SJCRH30 (cell line): ENCODE measurements at regions not wholly inside any gene's neighbourhood (a gene's known extent, or its start where the extent isn't known, plus 50 kb on each side); places are given as distances from the start of the nearest gene placed in this dataset.

ENCODE experiments used
- DNase-seq, 2 experiments: peaks; one replicate each; pipeline ENCODE4 v3.0.0-alpha.2; 2015 to 2020
- H3K27ac ChIP-seq: fragments of 250-450 bp; sonication (Bioruptor Pico); 2 replicates; pipeline ENCODE4 v1.5.1; 2020; ENCODE audit warnings: mild to moderate bottlenecking, moderate library complexity
- H3K27me3 ChIP-seq: fragments of 250-450 bp; sonication (Bioruptor Pico); 2 replicates; pipeline ENCODE4 v1.5.1; 2020; ENCODE audit warnings: mild to moderate bottlenecking, moderate library complexity
- H3K36me3 ChIP-seq: fragments of 250-450 bp; sonication (Bioruptor Pico); 2 replicates; pipeline ENCODE4 v1.5.1; 2020; ENCODE audit warnings: mild to moderate bottlenecking, moderate library complexity
- H3K4me1 ChIP-seq: fragments of 250-450 bp; sonication (Bioruptor Pico); 2 replicates; pipeline ENCODE4 v1.5.1; 2020; ENCODE audit warnings: mild to moderate bottlenecking, moderate library complexity
- H3K4me3 ChIP-seq: fragments of 250-450 bp; sonication (Bioruptor Pico); 2 replicates; pipeline ENCODE4 v1.5.1; 2020; ENCODE audit warnings: mild to moderate bottlenecking, moderate library complexity
- H3K9me3 ChIP-seq: fragments of 250-450 bp; sonication (Bioruptor Pico); replicated peaks from 2 replicates; pipeline ENCODE4 v1.5.1; 2020; ENCODE audit warnings: mild to moderate bottlenecking, moderate library complexity

- DNase-seq: no peak
- no peak overlapping the region for H3K27ac ChIP-seq
- peaks cover 48% of the 10 kb centered on the region for H3K4me1 ChIP-seq
- H3K4me3 ChIP-seq: no peak overlapping the region
- no peaks in the 10 kb centered on the region for H3K27me3 ChIP-seq
- no peaks in the 10 kb centered on the region for H3K36me3 ChIP-seq
- no peaks in the 10 kb centered on the region for H3K9me3 ChIP-seq
Measured at GRCh38 chr20:23253524-23253923, 97.1 kb upstream of the NXT1 start.

GRCh38 chr20:23251779-23252178 lies 98.8 kb upstream of the NXT1 start:
- H3K27me3 ChIP-seq: no peaks in the 10 kb centered on the region
- no peak for DNase-seq
- H3K27ac ChIP-seq: no peak overlapping the region
- H3K9me3 ChIP-seq: no peaks in the 10 kb centered on the region
- no peak overlapping the region for H3K4me3 ChIP-seq
- H3K36me3 ChIP-seq: no peaks in the 10 kb centered on the region
- peaks cover 36% of the 10 kb centered on the region for H3K4me1 ChIP-seq

GRCh38 chr20:23249541-23249940 lies 101.0 kb upstream of the NXT1 start:
- no peak overlapping the region for H3K4me3 ChIP-seq
- H3K27ac ChIP-seq: no peak overlapping the region
- no peak for DNase-seq
- H3K4me1 ChIP-seq: peaks cover 17% of the 10 kb centered on the region
- no peaks in the 10 kb centered on the region for H3K27me3 ChIP-seq
- no peaks in the 10 kb centered on the region for H3K9me3 ChIP-seq
- H3K36me3 ChIP-seq: no peaks in the 10 kb centered on the region

- Histone ChIP-seq H3K4me1 (peaks cover 20% of the 10 kb centered on the region), H3K36me3 (no peaks in the 10 kb centered on the region), H3K27ac (no peak overlapping the region), H3K9me3 (no peaks in the 10 kb centered on the region), H3K4me3 (no peak overlapping the region), H3K27me3 (no peaks in the 10 kb centered on the region)
- peak in 1 of 2 experiments; percentile 54 for DNase-seq
Measured at GRCh38 chr20:23248461-23248882, 102.1 kb upstream of the NXT1 start.

- H3K27me3 ChIP-seq: no peaks in the 10 kb centered on the region
- no peaks in the 10 kb centered on the region for H3K9me3 ChIP-seq
- H3K4me3 ChIP-seq: no peak overlapping the region
- peaks cover 27% of the 10 kb centered on the region for H3K4me1 ChIP-seq
- H3K27ac ChIP-seq: no peak overlapping the region
- DNase-seq: no peak
- no peaks in the 10 kb centered on the region for H3K36me3 ChIP-seq
Measured at GRCh38 chr20:23246717-23247664, 103.6 kb upstream of the NXT1 start.

GRCh38 chr20:23245553-23246181 lies 104.9 kb upstream of the NXT1 start:
- DNase-seq: peak in 1 of 2 experiments; percentile 41
- H3K27ac ChIP-seq: no peak overlapping the region
- H3K27me3 ChIP-seq: no peaks in the 10 kb centered on the region
- H3K9me3 ChIP-seq: no peaks in the 10 kb centered on the region
- no peak overlapping the region for H3K4me3 ChIP-seq
- no peaks in the 10 kb centered on the region for H3K36me3 ChIP-seq
- peaks cover 37% of the 10 kb centered on the region for H3K4me1 ChIP-seq

GRCh38 chr20:23244916-23245552 lies 105.6 kb upstream of the NXT1 start:
- DNase-seq: no peak
- Histone ChIP-seq H3K36me3 (no peaks in the 10 kb centered on the region), H3K4me3 (no peak overlapping the region), H3K4me1 (peaks cover 37% of the 10 kb centered on the region), H3K27me3 (no peaks in the 10 kb centered on the region), H3K27ac (no peak overlapping the region), H3K9me3 (no peaks in the 10 kb centered on the region)

GRCh38 chr20:23244156-23244915 lies 106.3 kb upstream of the NXT1 start:
- Histone ChIP-seq H3K4me1 (peaks cover 35% of the 10 kb centered on the region), H3K27me3 (no peaks in the 10 kb centered on the region), H3K36me3 (no peaks in the 10 kb centered on the region), H3K4me3 (no peak overlapping the region), H3K27ac (no peak overlapping the region), H3K9me3 (no peaks in the 10 kb centered on the region)
- DNase-seq: no peak

GRCh38 chr20:23243791-23244155 lies 106.8 kb upstream of the NXT1 start:
- Histone ChIP-seq H3K36me3 (no peaks in the 10 kb centered on the region), H3K4me3 (no peak overlapping the region), H3K27ac (no peak overlapping the region), H3K9me3 (no peaks in the 10 kb centered on the region), H3K27me3 (no peaks in the 10 kb centered on the region), H3K4me1 (peaks cover 29% of the 10 kb centered on the region)
- DNase-seq: no peak

- H3K36me3 ChIP-seq: no peaks in the 10 kb centered on the region
- H3K27me3 ChIP-seq: no peaks in the 10 kb centered on the region
- no peak overlapping the region for H3K4me3 ChIP-seq
- peak; percentile 77 to 89 for DNase-seq
- H3K9me3 ChIP-seq: no peaks in the 10 kb centered on the region
- peaks cover 24% of the 10 kb centered on the region for H3K4me1 ChIP-seq
- H3K27ac ChIP-seq: peak overlapping the region; percentile 87
Measured at GRCh38 chr20:23242556-23243180, 107.9 kb upstream of the NXT1 start.

GRCh38 chr20:23242104-23242503 lies 108.5 kb upstream of the NXT1 start:
- no peaks in the 10 kb centered on the region for H3K36me3 ChIP-seq
- H3K4me1 ChIP-seq: peaks cover 28% of the 10 kb centered on the region
- H3K4me3 ChIP-seq: no peak overlapping the region
- no peaks in the 10 kb centered on the region for H3K9me3 ChIP-seq
- peak; percentile 52 to 66 for DNase-seq
- no peaks in the 10 kb centered on the region for H3K27me3 ChIP-seq
- H3K27ac ChIP-seq: peak overlapping the region; percentile 87

- no peak for DNase-seq
- Histone ChIP-seq H3K36me3 (no peaks in the 10 kb centered on the region), H3K27me3 (no peaks in the 10 kb centered on the region), H3K9me3 (no peaks in the 10 kb centered on the region), H3K27ac (peak overlapping the region; percentile 87), H3K4me1 (peaks cover 30% of the 10 kb centered on the region), H3K4me3 (no peak overlapping the region)
Measured at GRCh38 chr20:23241416-23241815, 109.2 kb upstream of the NXT1 start.

- H3K27ac ChIP-seq: no peak overlapping the region
- no peak overlapping the region for H3K4me3 ChIP-seq
Measured at GRCh38 chr20:23240519-23240918, 110.1 kb upstream of the NXT1 start.

GRCh38 chr20:23237201-23237600 lies 113.4 kb upstream of the NXT1 start:
- Histone ChIP-seq H3K4me1 (peaks cover 46% of the 10 kb centered on the region), H3K4me3 (no peak overlapping the region), H3K36me3 (no peaks in the 10 kb centered on the region), H3K27ac (no peak overlapping the region; the same call in 1 of the 2 replicates), H3K9me3 (no peaks in the 10 kb centered on the region), H3K27me3 (no peaks in the 10 kb centered on the region)
- peak in 1 of 2 experiments; percentile 62 for DNase-seq

More at GRCh38 chr20:23240519-23240918, 110.1 kb upstream of the NXT1 start:
- no peaks in the 10 kb centered on the region for H3K36me3 ChIP-seq
- H3K4me1 ChIP-seq: peaks cover 35% of the 10 kb centered on the region
- H3K27me3 ChIP-seq: no peaks in the 10 kb centered on the region
- H3K9me3 ChIP-seq: no peaks in the 10 kb centered on the region
- DNase-seq: no peak
